ENCODE measurements at regions not wholly inside any gene's neighbourhood (a gene's known extent, or its start where the extent isn't known, plus 50 kb on each side); places are given as distances from the start of the nearest gene placed in this dataset.
A peak's percentile ranks its signal among the peaks of the same experiment; 100 is the strongest.

DNA sequence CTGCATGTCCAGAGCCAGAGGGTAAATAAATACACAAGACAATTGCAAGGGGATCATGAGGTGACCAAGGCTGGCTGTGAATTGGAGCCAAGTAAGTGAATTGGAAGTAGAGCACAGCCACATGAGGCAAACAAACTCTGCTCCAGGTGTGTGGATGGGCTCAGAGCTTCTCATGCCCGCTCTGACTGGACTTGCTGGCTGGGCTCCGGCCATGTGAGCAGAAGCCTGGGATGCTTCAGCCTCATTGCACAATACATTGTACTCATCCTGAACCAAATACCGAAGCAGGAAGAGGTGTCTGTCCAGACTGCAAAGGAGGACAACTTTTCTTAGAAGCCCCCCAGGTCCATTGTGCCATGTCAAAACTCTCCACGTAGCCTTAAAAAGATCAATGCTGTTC, 193.0 kb downstream of the TTC8 start:
- DNase-seq (ENCODE audit: low read depth): no peak

DNA sequence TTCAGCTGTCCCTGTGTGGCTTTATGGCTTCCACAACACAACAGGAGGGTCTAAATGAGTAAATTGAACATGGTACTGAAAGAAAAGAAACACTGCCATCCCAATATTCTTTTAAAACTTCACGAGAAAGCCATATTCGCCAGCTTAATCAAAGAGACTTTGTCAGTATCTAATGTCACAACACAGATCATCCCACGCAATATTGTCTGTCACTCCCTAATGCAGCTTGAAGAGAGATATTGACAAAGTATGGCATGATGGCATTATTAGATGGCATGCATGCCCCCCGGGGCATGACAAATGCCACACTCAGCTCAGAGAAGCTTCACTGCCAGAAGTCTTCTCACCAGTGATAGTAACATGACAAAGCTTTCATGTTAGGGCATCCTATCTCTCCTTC, 197.8 kb downstream of the TTC8 start:
- no peak for DNase-seq (ENCODE audit: low read depth)

DNA sequence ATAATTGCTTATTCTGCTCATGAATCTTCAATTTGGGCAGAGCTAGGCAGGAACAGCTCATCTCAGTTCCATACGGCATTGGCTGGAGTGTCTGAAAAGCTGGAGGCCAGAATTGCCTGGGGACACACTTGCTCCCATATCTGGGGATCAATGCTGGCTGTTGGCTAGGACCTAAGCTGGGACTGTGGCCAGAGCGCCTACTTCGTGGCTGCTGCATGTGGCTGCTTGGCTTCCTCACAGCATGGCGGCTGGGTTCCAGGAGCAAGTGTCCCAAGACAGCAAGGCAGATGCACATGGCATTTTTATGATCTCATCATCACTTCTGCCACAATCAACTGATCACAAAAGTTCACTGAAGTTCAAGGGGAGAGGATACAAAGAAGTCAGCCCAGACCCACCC, 200.2 kb downstream of the TTC8 start:
- DNase-seq (ENCODE audit: low read depth): no peak

DNA sequence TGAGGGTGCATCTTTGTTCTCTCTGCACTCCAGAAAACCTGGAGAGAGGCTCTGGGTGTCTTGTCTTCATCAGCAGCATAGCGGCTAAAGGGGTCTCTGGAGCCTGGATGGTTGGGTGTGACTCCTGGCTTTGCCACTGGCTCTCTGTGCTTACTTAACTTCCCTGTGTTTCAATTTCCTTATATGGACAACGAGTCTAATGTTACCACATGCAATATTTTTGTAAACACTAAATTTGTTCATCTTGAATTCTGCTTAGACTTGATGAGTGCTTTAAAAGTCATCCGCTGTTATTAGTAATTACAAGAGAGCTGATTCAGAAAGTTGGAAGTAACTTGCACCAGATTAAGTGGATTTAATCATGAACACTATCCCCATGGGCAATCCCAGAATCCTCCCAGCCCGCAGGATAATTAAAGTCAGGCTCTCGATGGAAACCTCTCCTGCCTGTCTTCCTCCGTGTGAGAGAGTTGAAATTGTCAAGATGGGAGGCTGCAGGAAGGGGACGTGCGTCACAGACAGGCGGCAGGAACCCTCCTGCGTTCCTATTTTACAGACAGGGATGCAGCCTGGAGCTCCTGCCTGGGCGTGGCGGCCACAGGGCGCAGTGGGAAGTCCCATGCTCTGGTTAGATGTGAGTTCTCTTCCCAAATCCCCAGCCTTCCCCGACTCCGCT, 201.2 kb downstream of the TTC8 start:
- no peak for DNase-seq (ENCODE audit: low read depth)

GRCh38 chr14:89027097-89027740, 202.8 kb downstream of the TTC8 start:
- DNase-seq (ENCODE audit: low read depth): peak; percentile 44

DNA sequence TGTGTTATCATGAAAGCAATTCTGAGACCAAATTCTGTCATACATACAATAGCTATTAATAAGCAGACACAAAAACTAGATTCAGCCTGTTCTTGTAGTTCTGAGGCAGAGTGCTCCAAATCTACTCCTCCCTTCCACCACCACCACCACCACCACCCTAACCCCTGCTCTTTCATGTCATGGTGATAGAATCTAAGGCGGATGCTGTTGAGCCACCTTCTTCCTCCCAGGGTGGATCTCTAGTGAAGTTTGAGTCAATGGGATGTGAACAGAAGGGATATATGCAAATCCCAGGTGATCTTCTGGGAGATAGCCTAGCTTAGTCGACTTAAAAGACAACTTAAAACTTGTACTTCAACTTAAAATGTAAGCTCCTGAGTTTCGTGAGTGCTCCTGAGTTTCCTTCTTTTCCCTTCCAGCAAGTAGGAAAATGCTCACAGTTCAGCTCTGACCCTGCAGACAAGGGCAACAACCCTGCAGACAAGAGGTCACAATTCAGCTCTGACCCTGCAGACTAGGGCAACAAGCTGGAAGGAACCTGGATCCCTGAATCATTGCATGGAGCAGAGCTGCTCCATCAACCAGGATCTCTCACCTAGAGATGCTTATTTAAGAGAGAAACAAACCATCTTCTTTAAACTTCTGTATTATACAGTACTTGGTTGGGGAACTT, 204.1 kb downstream of the TTC8 start:
- no peak for DNase-seq (ENCODE audit: low read depth)

DNA sequence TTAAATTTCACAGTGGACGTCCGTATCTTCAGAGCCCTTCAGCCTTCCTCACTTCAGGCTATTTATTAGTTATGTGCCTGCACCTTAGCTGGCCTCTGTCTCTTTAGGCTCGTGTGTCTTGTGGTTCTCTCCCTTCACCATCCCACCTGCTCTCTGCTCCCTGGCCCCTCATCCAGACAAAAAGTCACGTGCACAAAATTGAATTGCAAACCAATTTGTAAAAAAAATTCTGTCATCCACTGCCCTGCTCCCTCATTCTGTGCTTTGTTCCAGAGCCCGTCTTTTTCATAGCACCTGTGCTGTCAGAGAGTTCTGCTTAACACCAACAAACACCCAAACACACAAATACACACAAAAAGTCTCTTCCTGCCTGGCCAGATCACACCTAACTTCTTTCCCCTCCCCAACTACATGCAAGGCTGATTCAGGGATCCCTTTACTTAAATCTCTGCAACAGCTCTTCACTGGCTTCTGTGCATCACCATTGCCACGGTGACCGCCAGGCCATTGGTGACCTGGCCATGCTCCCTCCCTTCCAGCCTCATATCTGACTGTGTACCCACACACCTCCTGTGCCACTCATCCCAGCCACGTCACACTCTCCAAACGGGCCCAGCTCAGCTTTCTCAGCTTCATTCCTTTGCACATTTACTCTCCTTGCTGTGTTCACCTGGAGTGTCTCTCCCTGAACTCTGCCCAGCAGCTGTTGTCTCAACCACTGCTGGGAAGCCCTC, 205.7 kb downstream of the TTC8 start:
- DNase-seq (ENCODE audit: low read depth): no peak

GRCh38 chr14:89030921-89031320, 206.5 kb downstream of the TTC8 start:
- no peak for DNase-seq (ENCODE audit: low read depth)

DNA sequence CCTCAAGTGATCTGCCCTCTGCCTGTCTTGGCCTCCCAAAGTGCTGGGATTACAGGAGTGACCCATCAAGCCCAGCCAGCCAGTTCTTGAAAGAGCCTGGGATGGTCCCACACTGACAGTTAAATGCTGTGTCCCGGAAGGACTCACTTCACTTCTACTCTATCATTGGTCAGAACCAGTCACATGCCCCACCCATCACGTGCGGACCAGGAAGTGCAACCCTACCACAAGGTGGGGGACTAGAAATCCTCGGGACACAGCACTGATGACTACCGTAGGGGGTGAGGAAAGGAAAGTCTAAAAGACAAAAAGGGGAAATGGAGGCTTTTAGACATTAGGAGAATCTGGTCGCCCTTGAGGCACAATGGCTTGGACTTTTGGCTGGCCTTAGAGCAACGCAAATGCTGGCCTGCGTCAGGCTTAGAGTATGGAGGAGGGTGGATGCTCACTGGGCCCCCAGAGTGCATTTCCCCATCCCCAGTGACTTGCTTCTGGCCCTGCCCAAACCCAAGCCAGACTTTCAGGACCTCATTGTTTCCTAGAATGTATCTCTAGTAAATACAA, 207.7 kb downstream of the TTC8 start:
- no peak for DNase-seq (ENCODE audit: low read depth)

- no peak for DNase-seq (ENCODE audit: low read depth)
Observed at GRCh38 chr14:89033756-89034155, 209.3 kb downstream of the TTC8 start.

GRCh38 chr14:89036371-89036770, 211.9 kb downstream of the TTC8 start:
- no peak for DNase-seq (ENCODE audit: low read depth)

- DNase-seq (ENCODE audit: low read depth): no peak
Observed at GRCh38 chr14:89037065-89037464, 212.6 kb downstream of the TTC8 start.

DNA sequence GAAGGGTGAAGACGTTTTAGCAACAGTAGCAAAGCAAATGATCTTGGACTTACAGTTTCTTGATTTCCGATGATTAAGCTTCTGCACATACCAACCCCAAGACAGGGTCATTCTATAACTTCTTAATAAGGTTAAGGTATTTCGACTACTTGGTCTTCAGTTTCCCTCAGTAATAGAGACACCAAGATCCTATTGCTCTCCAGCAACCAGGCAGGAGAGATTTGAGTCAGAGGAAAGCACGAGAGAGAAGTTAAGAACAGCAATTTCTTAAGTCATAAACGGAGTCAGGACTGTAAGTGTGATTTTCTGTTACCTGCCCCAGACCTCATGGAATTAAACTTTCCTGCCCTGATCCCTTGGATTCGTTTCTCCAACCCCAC, 215.6 kb downstream of the TTC8 start:
- no peak for DNase-seq (ENCODE audit: low read depth)

DNA sequence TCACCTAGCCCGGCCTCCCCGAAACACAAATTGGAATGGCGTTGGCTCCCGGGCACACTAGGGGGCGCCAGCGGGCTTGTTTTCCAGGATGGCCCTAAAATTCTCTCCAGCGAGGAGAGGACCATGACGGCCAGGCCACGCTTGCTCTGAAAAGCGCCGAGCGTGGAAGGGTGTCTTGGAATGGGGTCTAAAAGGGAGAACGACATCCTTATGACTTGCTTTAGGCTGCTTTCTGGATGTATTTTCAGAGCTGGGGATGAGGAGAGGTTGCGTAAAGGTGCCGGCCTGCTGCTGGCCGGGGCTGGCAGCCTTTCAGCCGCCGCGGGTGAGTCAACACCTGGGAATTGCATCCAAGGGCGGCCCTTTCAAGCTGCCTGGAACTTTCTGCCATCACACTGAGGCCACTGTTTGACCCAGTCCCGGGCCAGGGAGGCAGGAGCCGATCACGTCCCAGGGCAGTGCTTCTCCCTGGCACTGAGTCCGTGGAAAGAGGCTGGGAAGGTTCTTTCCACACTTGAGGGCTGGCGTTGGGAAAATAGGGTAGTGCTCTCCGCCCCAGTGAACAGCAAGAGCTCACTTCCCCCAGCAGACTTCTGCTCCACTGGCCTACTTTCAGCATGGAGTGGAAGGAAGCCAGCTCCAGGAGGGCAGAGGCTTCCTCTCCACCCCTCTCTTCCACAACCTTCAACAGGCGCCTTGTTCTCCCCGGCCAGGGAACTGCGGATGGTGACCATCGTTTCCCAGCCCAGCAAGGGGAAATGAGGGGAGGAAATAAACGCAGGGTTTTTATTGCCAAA, 216.2 kb downstream of the TTC8 start:
- peak; percentile 63 for DNase-seq (ENCODE audit: low read depth)

- no peak for DNase-seq (ENCODE audit: low read depth)
Observed at GRCh38 chr14:89041257-89041582, 216.8 kb downstream of the TTC8 start.

GRCh38 chr14:89042021-89042420, 217.6 kb downstream of the TTC8 start:
- DNase-seq (ENCODE audit: low read depth): no peak

DNA sequence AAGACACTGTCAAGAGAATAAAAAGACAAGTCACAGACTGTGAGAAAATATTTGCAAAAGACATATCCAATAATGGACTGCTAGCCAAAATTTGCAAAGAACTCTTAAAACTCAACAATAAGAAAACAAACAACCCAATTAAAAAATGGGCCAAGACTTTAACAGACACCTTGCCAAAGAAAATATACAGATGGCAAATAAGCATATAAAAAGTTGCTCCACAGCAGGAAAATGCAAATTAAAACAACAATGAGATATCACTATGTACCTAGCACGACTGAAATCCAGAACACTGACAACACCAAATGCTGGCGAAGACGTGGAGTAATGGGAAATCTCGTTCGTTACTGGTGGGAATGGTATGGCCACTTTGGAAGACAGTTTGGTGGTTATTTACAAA, 228.9 kb downstream of the TTC8 start:
- DNase-seq (ENCODE audit: low read depth): no peak

- DNase-seq (ENCODE audit: low read depth): no peak
Observed at GRCh38 chr14:89056394-89056793, 231.9 kb downstream of the TTC8 start.

- no peak for DNase-seq (ENCODE audit: low read depth)
Observed at GRCh38 chr14:89058697-89059096, 234.2 kb downstream of the TTC8 start.

GRCh38 chr14:89060191-89060590, 235.7 kb downstream of the TTC8 start:
- no peak for DNase-seq (ENCODE audit: low read depth)

GRCh38 chr14:89061696-89062095, 237.2 kb downstream of the TTC8 start:
- DNase-seq (ENCODE audit: low read depth): no peak

DNA sequence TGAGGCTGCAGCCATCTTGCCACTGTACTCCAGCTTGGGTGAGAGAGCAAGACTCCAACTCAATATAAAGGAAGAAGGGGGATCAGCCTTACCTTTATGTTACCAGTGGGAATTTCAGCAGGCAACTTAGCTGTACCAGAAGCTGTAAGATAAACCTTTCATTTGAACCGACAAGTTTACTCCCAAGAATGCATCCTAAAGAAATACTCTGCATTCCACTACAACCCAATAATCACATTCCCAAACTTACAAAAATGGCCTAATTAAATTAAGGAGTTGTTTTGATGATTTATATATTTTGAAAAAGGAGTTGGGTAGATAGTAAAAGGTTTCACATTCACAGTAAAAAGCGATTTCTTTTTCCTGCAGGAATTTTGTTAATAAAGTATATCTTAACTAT, 241.4 kb downstream of the TTC8 start:
- DNase-seq (ENCODE audit: low read depth): no peak

Data from activated T-helper 9 cell treated with anti-CD3 and anti-CD28 coated beads, Interleukin-2, amount 50 U/mL, for 16 hours (primary cell).